ENCODE measurements at regions not wholly inside any gene's neighbourhood (a gene's known extent, or its start where the extent isn't known, plus 50 kb on each side); places are given as distances from the start of the nearest gene placed in this dataset.

DNA sequence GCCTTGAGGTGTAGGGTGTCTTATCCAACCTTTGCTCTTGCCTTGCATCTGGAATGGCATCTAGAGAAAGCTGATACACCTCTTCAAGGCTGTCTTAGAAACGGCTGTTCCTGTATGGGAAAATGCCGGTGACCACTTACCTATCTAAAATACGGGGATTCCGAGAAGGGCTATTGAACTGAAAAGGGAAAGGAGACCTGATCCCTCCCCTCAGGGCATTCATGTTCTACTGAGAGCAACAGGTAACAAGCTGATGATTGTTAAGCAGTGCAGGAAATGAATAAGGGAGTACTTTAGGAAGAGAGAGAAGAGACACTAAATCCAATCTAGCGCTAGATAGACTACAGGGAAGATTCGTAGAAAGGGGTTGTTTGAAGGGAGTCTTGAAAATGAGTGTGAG is 1388.1 kb downstream of the FAM181B start:
- TF ChIP-seq CTCF (IDR thresholded peaks at IDR 0.05; ENCODE audit: insufficient read depth, low read length): no peak
- TF ChIP-seq SPI1 (IDR thresholded peaks at IDR 0.05; ENCODE audit: borderline replicate concordance, low read depth): no peak

Measured in HL-60 (cell line).